ENCODE measurements at regions not wholly inside any gene's neighbourhood (a gene's known extent, or its start where the extent isn't known, plus 50 kb on each side); places are given as distances from the start of the nearest gene placed in this dataset.

GRCh38 chr17:65446838-65447526, 114.5 kb downstream of the AXIN2 start:
- no peak overlapping the region for H3K4me3 ChIP-seq
- TF ChIP-seq, protein P1, sequence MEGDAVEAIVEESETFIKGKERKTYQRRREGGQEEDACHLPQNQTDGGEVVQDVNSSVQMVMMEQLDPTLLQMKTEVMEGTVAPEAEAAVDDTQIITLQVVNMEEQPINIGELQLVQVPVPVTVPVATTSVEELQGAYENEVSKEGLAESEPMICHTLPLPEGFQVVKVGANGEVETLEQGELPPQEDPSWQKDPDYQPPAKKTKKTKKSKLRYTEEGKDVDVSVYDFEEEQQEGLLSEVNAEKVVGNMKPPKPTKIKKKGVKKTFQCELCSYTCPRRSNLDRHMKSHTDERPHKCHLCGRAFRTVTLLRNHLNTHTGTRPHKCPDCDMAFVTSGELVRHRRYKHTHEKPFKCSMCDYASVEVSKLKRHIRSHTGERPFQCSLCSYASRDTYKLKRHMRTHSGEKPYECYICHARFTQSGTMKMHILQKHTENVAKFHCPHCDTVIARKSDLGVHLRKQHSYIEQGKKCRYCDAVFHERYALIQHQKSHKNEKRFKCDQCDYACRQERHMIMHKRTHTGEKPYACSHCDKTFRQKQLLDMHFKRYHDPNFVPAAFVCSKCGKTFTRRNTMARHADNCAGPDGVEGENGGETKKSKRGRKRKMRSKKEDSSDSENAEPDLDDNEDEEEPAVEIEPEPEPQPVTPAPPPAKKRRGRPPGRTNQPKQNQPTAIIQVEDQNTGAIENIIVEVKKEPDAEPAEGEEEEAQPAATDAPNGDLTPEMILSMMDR (IDR thresholded peaks at IDR 0.05), result no peak
- H3K27ac ChIP-seq, result no peak overlapping the region
- DNase-seq (ENCODE audit: low spot score), result no peak

DNA sequence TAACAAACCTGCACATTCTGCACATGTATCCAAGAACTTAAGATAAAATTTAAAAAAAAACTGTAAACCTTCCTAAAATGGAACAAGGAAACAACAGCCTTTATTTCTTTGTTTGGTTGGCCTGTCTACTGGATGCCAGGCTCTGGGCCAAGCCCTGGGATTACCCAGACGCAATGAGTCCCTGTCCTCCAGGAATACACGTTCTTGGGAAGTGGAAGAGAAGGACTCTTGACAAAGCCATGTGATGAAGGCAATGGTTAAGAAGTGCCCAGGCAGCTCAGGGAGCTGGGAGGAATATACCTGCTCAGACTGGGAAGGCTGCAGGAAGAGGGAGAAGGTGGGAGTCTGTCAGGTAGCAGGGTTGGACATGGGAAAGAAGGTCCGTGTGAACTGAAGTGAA, 115.4 kb downstream of the AXIN2 start:
- TF ChIP-seq, protein P1 (IDR thresholded peaks at IDR 0.05), result no peak
- no peak for DNase-seq (ENCODE audit: low spot score)
- Histone ChIP-seq H3K27ac (no peak overlapping the region), H3K4me3 (no peak overlapping the region)

DNA sequence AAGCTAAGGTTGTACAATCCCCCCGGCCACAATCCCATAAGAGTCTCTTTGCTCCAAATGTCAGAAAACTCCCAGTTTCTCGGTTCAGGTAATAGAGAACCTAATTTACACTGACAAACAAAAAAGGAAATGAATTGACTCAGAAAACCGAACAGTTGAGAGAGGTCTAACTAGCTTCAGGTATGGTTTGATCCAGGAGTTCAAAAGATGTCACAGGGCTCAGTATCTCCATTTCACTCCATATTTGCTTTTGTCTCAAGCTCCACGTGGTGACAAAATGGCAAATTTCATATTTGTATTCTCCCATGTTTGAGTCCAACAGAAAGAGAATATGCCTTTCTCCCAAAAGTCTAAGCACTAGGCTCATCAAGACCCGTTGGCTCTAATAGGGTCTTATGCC, 117.4 kb downstream of the AXIN2 start:
- Histone ChIP-seq H3K27ac (no peak overlapping the region), H3K4me3 (no peak overlapping the region)
- DNase-seq (ENCODE audit: low spot score), result no peak
- TF ChIP-seq, protein P1 (IDR thresholded peaks at IDR 0.05), result no peak

- no peak overlapping the region for H3K4me3 ChIP-seq
- no peak overlapping the region for H3K27ac ChIP-seq
- DNase-seq (ENCODE audit: low spot score), result no peak
- TF ChIP-seq, protein P1 (IDR thresholded peaks at IDR 0.05), result no peak
These were observed 118.8 kb downstream of the AXIN2 start for GRCh38 chr17:65442691-65443090.

DNA sequence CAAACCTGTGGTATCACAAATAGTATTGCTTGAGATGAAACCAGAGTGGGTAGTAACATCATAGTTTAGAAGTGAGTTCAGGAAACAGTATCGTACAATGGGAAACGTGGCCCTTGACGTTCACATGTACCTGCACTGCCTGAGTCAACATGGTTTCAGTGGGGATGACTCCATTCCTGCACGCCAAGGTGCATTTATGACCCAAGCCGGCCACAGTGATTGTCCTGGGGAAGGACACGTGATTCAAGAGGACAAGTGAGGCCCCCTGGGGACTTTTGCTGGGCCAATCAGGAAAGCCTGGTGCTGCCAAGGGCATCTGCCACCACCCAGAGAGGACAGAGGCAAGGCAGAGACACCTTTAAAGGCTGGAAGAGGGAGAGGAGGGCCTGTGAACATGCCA, 119.2 kb downstream of the AXIN2 start:
- no peak for DNase-seq (ENCODE audit: low spot score)
- TF ChIP-seq, protein P1 (IDR thresholded peaks at IDR 0.05), result no peak
- no peak overlapping the region for H3K27ac ChIP-seq
- H3K4me3 ChIP-seq, result no peak overlapping the region

GRCh38 chr17:65441053-65441605, 120.3 kb downstream of the AXIN2 start:
- Histone ChIP-seq H3K4me3 (no peak overlapping the region), H3K27ac (no peak overlapping the region)
- no peak for DNase-seq (ENCODE audit: low spot score)
- TF ChIP-seq, protein P1 (IDR thresholded peaks at IDR 0.05), result no peak

- Histone ChIP-seq H3K4me3 (no peak overlapping the region), H3K27ac (no peak overlapping the region)
- no peak for DNase-seq (ENCODE audit: low spot score)
- TF ChIP-seq, protein P1 (IDR thresholded peaks at IDR 0.05), result no peak
These were observed 122.6 kb downstream of the AXIN2 start for GRCh38 chr17:65438708-65439294.
